ENCODE measurements at regions not wholly inside any gene's neighbourhood (a gene's known extent, or its start where the extent isn't known, plus 50 kb on each side); places are given as distances from the start of the nearest gene placed in this dataset.

GRCh38 chr1:215345766-215346165 is 221.3 kb upstream of the KCTD3 start:
- BruUV-seq (replicated peaks) = no TSS peak
- ChIA-PET CTCF (no interaction called here), POLR2A (ENCODE audit: unreplicated experiment) (no interaction called here)
- Histone ChIP-seq H3K23ac (ENCODE audit: low read depth, low read length) (no peak overlapping the region), H3K36me3 (ENCODE audit: control insufficient read depth, insufficient read depth, low read length) (no peaks in the 10 kb centered on the region), H4K20me1 (ENCODE audit: insufficient read depth, low read length) (no peaks in the 10 kb centered on the region), H3K4me1 (ENCODE audit: control insufficient read depth, insufficient read depth, low read length) (no peaks in the 10 kb centered on the region), H4K8ac (ENCODE audit: low read depth in 2 of 2, low read length in 2 of 2) (no peak overlapping the region), H2BK120ac (ENCODE audit: low read depth, low read length) (no peak overlapping the region), H3K27me3 (ENCODE audit: control insufficient read depth, insufficient read depth, low read length) (no peaks in the 10 kb centered on the region), H2BK20ac (ENCODE audit: low read depth, low read length) (no peak overlapping the region), H3K4me2 (ENCODE audit: low read depth, low read length) (no peak overlapping the region), H2AK5ac (ENCODE audit: low read depth, low read length) (no peak overlapping the region), H3K4me3 (ENCODE audit: insufficient read depth, low read depth, low read length) (no peak overlapping the region), H4K91ac (ENCODE audit: insufficient read depth, low read depth, low read length) (no peak overlapping the region), H3K56ac (ENCODE audit: extremely low read depth, insufficient read depth, low read length) (no peak overlapping the region), H4K5ac (ENCODE audit: low read depth, low read length) (no peak overlapping the region), H3K79me1 (ENCODE audit: low read depth in 1 of 2, low read length in 2 of 2) (no peaks in the 10 kb centered on the region), H3K9me3 (ENCODE audit: control insufficient read depth, insufficient read depth, low read length) (no peaks in the 10 kb centered on the region), H3K9ac (ENCODE audit: low read depth, low read length) (no peak overlapping the region), H3K4ac (ENCODE audit: low read depth, low read length) (no peak overlapping the region), H3K14ac (replicated peaks; ENCODE audit: low read depth, low read length) (no peak overlapping the region), H2AFZ (replicated peaks; ENCODE audit: low read length, poor library complexity) (no peak overlapping the region), H3K18ac (ENCODE audit: low read depth, low read length) (no peak overlapping the region), H2BK5ac (ENCODE audit: low read depth, low read length, poor library complexity, severe bottlenecking) (no peak overlapping the region), H3K27ac (ENCODE audit: insufficient read depth, low read length) (no peak overlapping the region), H3K9me1 (ENCODE audit: insufficient read depth, low read length) (no peaks in the 10 kb centered on the region), H2AK9ac (replicated peaks; ENCODE audit: low read depth, low read length, poor library complexity) (no peak overlapping the region), H2BK15ac (ENCODE audit: low read depth, low read length) (no peak overlapping the region)
- in situ Hi-C loops (cut with MboI; ENCODE audit: low sequenced_read_pairs) = no loop called here
- dilution Hi-C loops (cut with HindIII; ENCODE audit: low sequenced_read_pairs, unreplicated experiment) = no loop called here
- intact Hi-C loops (cut with micrococcal nuclease) = loop anchor here (5.0 kb wide), 1 partner anchor 112 kb away; no protein-coding TSS in a partner anchor
- no CpG with 5 or more reads among the region's 3 CpGs for WGBS, 2 experiments (ENCODE audit: extremely low coverage in 2 of 2, insufficient read length in 1 of 2)
- no peak for ATAC-seq (ENCODE audit: low read depth)
- TF ChIP-seq POLR2A (IDR thresholded peaks at IDR 0.05; ENCODE audit: low read depth, low read length) (no peak), MXI1 (IDR thresholded peaks at IDR 0.05; ENCODE audit: borderline replicate concordance, low read depth, low read length) (no peak), ELK1 (IDR thresholded peaks at IDR 0.05; ENCODE audit: borderline replicate concordance, low read depth, low read length) (no peak), MAZ (IDR thresholded peaks at IDR 0.05; ENCODE audit: borderline replicate concordance, low read depth, low read length) (no peak), RCOR1 (IDR thresholded peaks at IDR 0.05; ENCODE audit: insufficient replicate concordance, low read length) (no peak), USF2 (IDR thresholded peaks at IDR 0.05; ENCODE audit: low read depth, low read length) (no peak), RFX5 (IDR thresholded peaks at IDR 0.05; ENCODE audit: low read depth, low read length) (no peak), CHD1 (IDR thresholded peaks at IDR 0.05; ENCODE audit: low read depth, low read length) (no peak), MAFK (IDR thresholded peaks at IDR 0.05; ENCODE audit: low read depth, low read length) (no peak), SMC3 (IDR thresholded peaks at IDR 0.05; ENCODE audit: low read depth, low read length) (no peak), NFE2L2 (IDR thresholded peaks at IDR 0.05; ENCODE audit: low read depth, low read length) (no peak), RAD21 (IDR thresholded peaks at IDR 0.05; ENCODE audit: low read length) (no peak), CTCF (conservative IDR thresholded peaks at IDR 0.05; ENCODE audit: low read depth, low read length) (no peak), CEBPB (IDR thresholded peaks at IDR 0.05; ENCODE audit: low read depth, low read length) (no peak), FOS (IDR thresholded peaks at IDR 0.05; ENCODE audit: low read depth, low read length) (no peak)
- peak; percentile 14 for DNase-seq

Measured in IMR-90 (cell line).